ENCODE measurements at regions not wholly inside any gene's neighbourhood (a gene's known extent, or its start where the extent isn't known, plus 50 kb on each side); places are given as distances from the start of the nearest gene placed in this dataset.

DNA sequence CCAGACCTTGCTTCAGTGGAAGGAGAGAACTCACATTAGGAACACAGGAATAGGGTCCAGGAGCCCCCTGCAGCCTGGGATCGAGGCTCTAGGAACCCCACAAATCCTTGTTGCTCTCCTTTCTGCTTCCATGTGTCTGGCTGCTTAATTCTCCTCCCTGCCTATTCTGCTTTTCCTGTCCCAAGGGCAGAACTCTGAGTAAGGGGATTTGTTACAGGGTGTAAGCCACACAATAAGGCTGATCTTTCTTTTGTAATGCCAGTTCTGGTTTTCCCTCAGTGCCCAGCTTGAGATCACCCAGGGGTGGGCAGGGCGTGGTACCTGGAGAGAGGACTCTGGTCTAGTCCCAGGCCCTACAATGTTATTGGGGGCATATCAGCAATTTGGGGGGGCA is 119.6 kb upstream of the MGAT5 start:
- Histone ChIP-seq H4K5ac (ENCODE audit: insufficient read length, low read depth, low read length) (no peak overlapping the region), H3K23me2 (ENCODE audit: low read depth, low read length) (no peaks in the 10 kb centered on the region), H3K36me3 (ENCODE audit: control insufficient read depth in 2 of 4, insufficient read depth in 4 of 4, low read length in 3 of 4) (peaks cover 0 to 8% (median 0%) of the 10 kb centered on the region in 4 experiments; a peak in 1 of 8 replicates), H3K23ac (ENCODE audit: insufficient read length) (no peak overlapping the region), H3K4me3 (ENCODE audit: extremely low read depth in 1 of 4, insufficient read depth in 2 of 4, low read depth in 3 of 4, low read length in 4 of 4) (peak overlapping the region in 2 of 4 experiments; percentile 12 to 35; a peak in 4 of 8 replicates), H3K9ac (replicated peaks in 1 of 4; ENCODE audit: extremely low read depth in 1 of 4, low read depth in 3 of 4, low read length in 3 of 4) (peak overlapping the region in 1 of 4 experiments; percentile 26; a peak in 1 of 7 replicates), H2BK120ac (replicated peaks; ENCODE audit: low read depth, low read length) (no peak overlapping the region), H3K79me1 (ENCODE audit: low read depth, low read length) (peaks cover 9% of the 10 kb centered on the region), H3K56ac (replicated peaks; ENCODE audit: insufficient read length, low read depth, low read length) (no peak overlapping the region), H2BK15ac (ENCODE audit: low read length) (no peak overlapping the region), H4K91ac (replicated peaks; ENCODE audit: insufficient read length, low read length) (no peak overlapping the region), H3K4me1 (replicated peaks in 1 of 4; ENCODE audit: control insufficient read depth in 3 of 4, insufficient read depth in 4 of 4, low read length in 3 of 4) (peaks cover 3 to 25% (median 19%) of the 10 kb centered on the region in 4 experiments; a peak in 5 of 7 replicates), H3K9me3 (ENCODE audit: insufficient read depth in 2 of 2, low read depth in 1 of 2, low read length in 1 of 2) (peaks cover 2 to 9% of the 10 kb centered on the region in 2 experiments; a peak in 2 of 4 replicates), H2AK5ac (ENCODE audit: low read depth, low read length) (no peak overlapping the region), H4K8ac (ENCODE audit: extremely low read depth, insufficient read depth, low read length) (no peak overlapping the region), H3K79me2 (ENCODE audit: control insufficient read depth in 1 of 2, insufficient read depth in 2 of 2, low read length in 2 of 2) (peaks cover 3 to 80% of the 10 kb centered on the region in 2 experiments), H2BK12ac (ENCODE audit: low read depth, low read length) (no peak overlapping the region), H4K20me1 (replicated peaks in 1 of 2; ENCODE audit: control insufficient read depth in 1 of 2, insufficient read depth in 2 of 2, low read length in 2 of 2) (peaks cover 0 to 1% of the 10 kb centered on the region in 2 experiments), H3K18ac (ENCODE audit: extremely low read depth, low read length) (no peak overlapping the region), H3K4me2 (ENCODE audit: insufficient read depth in 1 of 2, low read depth in 2 of 2, low read length in 2 of 2) (peak overlapping the region; percentile 47 to 63), H2BK20ac (ENCODE audit: low read length) (no peak overlapping the region), H2AFZ (ENCODE audit: low read length) (no peak overlapping the region), H2BK5ac (ENCODE audit: low read depth, low read length) (no peak overlapping the region), H3K14ac (ENCODE audit: insufficient read length) (no peak overlapping the region), H3K4ac (replicated peaks; ENCODE audit: insufficient read length, low read depth, low read length) (no peak overlapping the region), H3K27me3 (replicated peaks in 1 of 4; ENCODE audit: control insufficient read depth in 3 of 4, extremely low read depth in 1 of 4, insufficient read depth in 3 of 4, low read length in 3 of 4) (no peaks in the 10 kb centered on the region), H3K27ac (ENCODE audit: low read depth, low read length) (peak overlapping the region; percentile 44; the same call in 1 of the 2 replicates)
- ChIA-PET CTCF (ENCODE audit: partially characterized antibody) (interaction anchor here (1.0 to 2.8 kb wide), 4 partner anchors 12 to 72 kb away, joined by 3 to 11 read pairs (median 6); no protein-coding TSS in a partner anchor), POLR2A (ENCODE audit: partially characterized antibody) (interaction anchor here (0.9 kb wide), 1 partner anchor 9 kb away, joined by 4 read pairs; no protein-coding TSS in a partner anchor)
- 25% methylated on average over 2 of the region's 2 CpGs; no CpG with 5 or more reads in 1 of the 2 experiments for whole genome bisulfite sequencing, 2 experiments (ENCODE audit: extremely low coverage in 1 of 2, insufficient coverage in 1 of 2, insufficient read length in 1 of 2, insufficient replicate concordance in 2 of 2, low coverage in 1 of 2, low lambda C conversion rate in 2 of 2, missing lambda C conversion rate in 1 of 2)
- TF ChIP-seq POU5F1 (IDR thresholded peaks at IDR 0.05; ENCODE audit: low read depth, low read length) (0 out of 2 replicates have a peak, but pooled peaks have one; percentile 12), BACH1 (IDR thresholded peaks at IDR 0.05; ENCODE audit: low read length) (no peak)
- FAIRE-seq = no peak
- no peak for DNase-seq (ENCODE audit: low read depth in 1 of 2, low spot score in 2 of 2)

Data from H1 (cell line).